ENCODE measurements at regions not wholly inside any gene's neighbourhood (a gene's known extent, or its start where the extent isn't known, plus 50 kb on each side); places are given as distances from the start of the nearest gene placed in this dataset.
"Not testable (repeated sequence)": the region's sequence is repeated elsewhere in the genome, so short reads cannot be mapped to it uniquely, and the experiment has no call there.

- FAIRE-seq; SMC1A ChIA-PET (ENCODE audit: uncharacterized antibody, unreplicated experiment); H3K36me3 ChIP-seq (ENCODE audit: control insufficient read depth in 2 of 2, insufficient read depth in 2 of 2, low read length in 1 of 2); H4K20me1 ChIP-seq (ENCODE audit: control insufficient read depth, insufficient read depth); H3K4me1 ChIP-seq (ENCODE audit: control insufficient read depth, insufficient read depth, low read length); ATAC-seq; intact Hi-C loops (cut with micrococcal nuclease; ENCODE audit: unreplicated experiment); CTCF ChIA-PET; H2AFZ ChIP-seq (ENCODE audit: control insufficient read depth, low read depth, low read length); H3K9me3 ChIP-seq (replicated peaks; ENCODE audit: control insufficient read depth, insufficient read depth, low read length); in situ Hi-C loops (cut with MboI); H3K9ac ChIP-seq (ENCODE audit: control insufficient read depth, insufficient read depth, low read length); DNase-seq (ENCODE audit: low read depth, low spot score); H3K79me2 ChIP-seq (ENCODE audit: control insufficient read depth, insufficient read depth, low read length); POLR2A ChIA-PET; BruUV-seq (replicated peaks); H3K4me3 ChIP-seq; H3K4me2 ChIP-seq (ENCODE audit: control insufficient read depth, insufficient read depth); H3K27ac ChIP-seq (ENCODE audit: control insufficient read depth, insufficient read depth); H3K27me3 ChIP-seq (replicated peaks in 1 of 2; ENCODE audit: control insufficient read depth in 2 of 2, insufficient read depth in 2 of 2, low read length in 1 of 2): not testable (repeated sequence)
- RAD21 ChIA-PET (ENCODE audit: unreplicated experiment), result interaction anchor here (0.7 kb wide), 1 partner anchor 15 kb away, joined by 5 read pairs; no protein-coding TSS in a partner anchor
- 0% methylated on average over 1 of the region's 1 CpG for WGBS (ENCODE audit: insufficient coverage, insufficient replicate concordance, low lambda C conversion rate, missing lambda C conversion rate)
These were observed 77.3 kb downstream of the LACC1 start for GRCh38 chr13:43956975-43957374.

- Histone ChIP-seq H3K9me3 (replicated peaks; ENCODE audit: control insufficient read depth, insufficient read depth, low read length) (no peaks in the 10 kb centered on the region), H3K36me3 (ENCODE audit: control insufficient read depth in 2 of 2, insufficient read depth in 2 of 2, low read length in 1 of 2) (no peaks in the 10 kb centered on the region), H3K27me3 (replicated peaks in 1 of 2; ENCODE audit: control insufficient read depth in 2 of 2, insufficient read depth in 2 of 2, low read length in 1 of 2) (no peaks in the 10 kb centered on the region), H3K4me2 (ENCODE audit: control insufficient read depth, insufficient read depth) (no peak overlapping the region), H4K20me1 (ENCODE audit: control insufficient read depth, insufficient read depth) (no peaks in the 10 kb centered on the region), H2AFZ (ENCODE audit: control insufficient read depth, low read depth, low read length) (no peak overlapping the region), H3K9ac (ENCODE audit: control insufficient read depth, insufficient read depth, low read length) (no peak overlapping the region), H3K79me2 (ENCODE audit: control insufficient read depth, insufficient read depth, low read length) (no peaks in the 10 kb centered on the region), H3K4me3 (no peak overlapping the region), H3K27ac (ENCODE audit: control insufficient read depth, insufficient read depth) (no peak overlapping the region), H3K4me1 (ENCODE audit: control insufficient read depth, insufficient read depth, low read length) (no peaks in the 10 kb centered on the region)
- TF ChIP-seq ZSCAN29 (IDR thresholded peaks at IDR 0.05), result no peak
- TF ChIP-seq SPI1 (IDR thresholded peaks at IDR 0.05; ENCODE audit: borderline replicate concordance, insufficient read depth, low read depth, low read length), result no peak
- no peak for TF ChIP-seq MYB (IDR thresholded peaks at IDR 0.05; ENCODE audit: borderline replicate concordance, low read depth, low read length)
- TF ChIP-seq NFYB (IDR thresholded peaks at IDR 0.05; ENCODE audit: insufficient read depth, low read depth, low read length), result no peak
- no peak for TF ChIP-seq SMAD1 (IDR thresholded peaks at IDR 0.05; ENCODE audit: low read depth, partially characterized antibody)
- TF ChIP-seq RAD51 (IDR thresholded peaks at IDR 0.05), result no peak
- no peak for TF ChIP-seq HDGF (IDR thresholded peaks at IDR 0.05)
- no peak for TF ChIP-seq SRF (IDR thresholded peaks at IDR 0.05; ENCODE audit: low read depth in 2 of 2, low read length in 2 of 2)
- TF ChIP-seq USF2 (IDR thresholded peaks at IDR 0.05; ENCODE audit: borderline replicate concordance, low read depth, low read length), result no peak
- no peak for TF ChIP-seq FOXK2 (IDR thresholded peaks at IDR 0.05)
- TF ChIP-seq NR2C1 (IDR thresholded peaks at IDR 0.05), result no peak
- TF ChIP-seq NFIC (IDR thresholded peaks at IDR 0.05; ENCODE audit: low read depth, low read length), result no peak
- TF ChIP-seq BCL11A (IDR thresholded peaks at IDR 0.05; ENCODE audit: low read depth, low read length), result no peak
- TF ChIP-seq E4F1 (IDR thresholded peaks at IDR 0.05; ENCODE audit: borderline replicate concordance, partially characterized antibody), result no peak
- TF ChIP-seq IRF3 (IDR thresholded peaks at IDR 0.05), result no peak
- POLR2A ChIA-PET, result no interaction called here
- CTCF ChIA-PET, result no interaction called here
- SMC1A ChIA-PET (ENCODE audit: uncharacterized antibody, unreplicated experiment), result no interaction called here
- DNase-seq (ENCODE audit: low read depth, low spot score) (no peak), ATAC-seq (no peak), FAIRE-seq (no peak)
- 87% methylated on average over 2 of the region's 2 CpGs for WGBS (ENCODE audit: insufficient coverage, insufficient replicate concordance, low lambda C conversion rate, missing lambda C conversion rate)
- BruUV-seq (replicated peaks), result no TSS peak
- in situ Hi-C loops (cut with MboI), result no loop called here
- intact Hi-C loops (cut with micrococcal nuclease; ENCODE audit: unreplicated experiment), result no loop called here
- RAD21 ChIA-PET (ENCODE audit: unreplicated experiment), result interaction anchor here (0.7 kb wide), 1 partner anchor 37 kb away, joined by 3 read pairs; no protein-coding TSS in a partner anchor
These were observed 79.6 kb downstream of the LACC1 start for GRCh38 chr13:43959291-43959690.

All from GM12878 (cell line).